ENCODE measurements at regions not wholly inside any gene's neighbourhood (a gene's known extent, or its start where the extent isn't known, plus 50 kb on each side); places are given as distances from the start of the nearest gene placed in this dataset.

DNA sequence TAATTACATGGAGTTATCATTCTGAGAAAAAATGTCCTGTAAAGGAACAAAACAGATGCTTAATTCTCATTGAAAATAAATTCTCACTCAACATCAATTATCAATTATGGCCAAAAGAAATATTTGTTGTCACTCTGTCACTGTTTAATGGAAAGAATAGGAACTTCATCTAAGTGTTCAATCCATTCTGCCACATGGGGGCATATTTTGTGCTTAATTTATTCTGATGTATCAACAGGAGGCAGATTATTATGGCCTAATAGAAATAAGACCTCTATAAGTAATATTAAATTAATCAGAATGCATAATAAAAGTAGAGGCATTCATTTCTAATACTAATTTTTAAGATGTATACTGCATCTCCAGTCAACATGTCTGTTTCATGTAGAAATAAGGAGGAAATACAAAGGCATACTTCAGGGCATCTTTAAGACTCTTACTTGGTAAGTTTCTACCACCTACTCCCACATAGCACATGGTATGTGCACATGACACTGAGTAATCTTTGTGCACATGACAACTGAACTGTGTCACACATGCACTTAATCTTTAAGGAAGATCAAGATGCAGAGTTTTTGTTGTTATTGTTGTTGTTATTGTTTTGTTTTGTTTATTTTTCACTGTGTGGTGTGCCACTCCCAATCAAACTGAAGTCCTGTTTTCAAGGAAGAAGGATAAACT, 420.4 kb upstream of the SEMA3A start:
- DNase-seq, result peak; percentile 12

DNA sequence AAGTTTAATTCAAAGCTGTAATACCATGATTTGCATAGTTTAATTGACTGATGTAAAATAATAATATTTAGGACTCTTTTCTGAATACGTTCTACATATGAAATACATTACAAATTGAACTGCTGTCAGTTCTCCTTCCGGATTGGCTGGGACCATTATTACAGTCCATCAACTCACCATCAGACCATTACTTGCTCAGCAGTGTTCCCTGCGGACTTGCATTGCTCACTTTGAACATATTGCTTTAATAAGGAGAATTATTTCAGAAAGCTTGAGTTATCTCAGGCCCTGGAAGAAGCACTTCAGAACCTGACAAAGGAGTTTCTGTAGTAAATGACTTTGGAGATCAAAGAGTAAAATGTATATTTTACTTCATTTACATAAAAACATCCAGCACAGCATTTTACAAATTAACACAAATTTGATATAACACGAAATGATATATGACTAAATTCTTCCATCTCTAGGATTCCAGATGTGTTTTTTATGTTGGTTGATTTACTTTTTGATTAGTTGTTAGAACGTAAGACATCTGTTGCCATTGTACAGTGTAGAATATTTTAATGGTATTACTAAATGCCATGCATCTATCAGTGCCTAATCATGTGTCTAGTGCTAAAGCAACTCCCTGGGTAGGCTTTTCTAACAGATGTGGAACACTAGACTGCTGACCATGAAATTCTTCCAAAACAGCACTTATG, 418.5 kb upstream of the SEMA3A start:
- no peak for DNase-seq

DNA sequence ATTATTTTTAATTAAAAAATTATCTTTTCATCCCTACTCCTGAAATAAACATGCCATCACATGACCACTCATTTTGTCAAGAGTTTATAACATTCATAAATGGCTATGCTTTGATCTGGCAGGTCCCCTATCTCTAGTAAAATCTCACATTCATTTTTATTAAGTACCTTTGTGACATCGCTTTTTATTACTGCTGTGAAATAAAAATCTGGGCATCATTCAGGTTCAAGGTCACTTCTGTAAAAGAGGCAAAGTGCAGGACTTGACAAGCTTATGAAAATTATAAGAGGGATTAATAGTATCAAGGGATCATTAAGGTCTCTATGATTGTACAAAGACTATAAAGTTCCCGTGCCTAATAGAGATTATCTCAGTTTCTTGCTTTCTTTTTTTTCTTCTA, 416.8 kb upstream of the SEMA3A start:
- DNase-seq, result no peak

GRCh38 chr7:84610390-84610789, 415.8 kb upstream of the SEMA3A start:
- no peak for DNase-seq

- no peak for DNase-seq
Observed at GRCh38 chr7:84605301-84605700, 410.7 kb upstream of the SEMA3A start.

GRCh38 chr7:84603545-84603944, 409.0 kb upstream of the SEMA3A start:
- DNase-seq, result no peak

DNA sequence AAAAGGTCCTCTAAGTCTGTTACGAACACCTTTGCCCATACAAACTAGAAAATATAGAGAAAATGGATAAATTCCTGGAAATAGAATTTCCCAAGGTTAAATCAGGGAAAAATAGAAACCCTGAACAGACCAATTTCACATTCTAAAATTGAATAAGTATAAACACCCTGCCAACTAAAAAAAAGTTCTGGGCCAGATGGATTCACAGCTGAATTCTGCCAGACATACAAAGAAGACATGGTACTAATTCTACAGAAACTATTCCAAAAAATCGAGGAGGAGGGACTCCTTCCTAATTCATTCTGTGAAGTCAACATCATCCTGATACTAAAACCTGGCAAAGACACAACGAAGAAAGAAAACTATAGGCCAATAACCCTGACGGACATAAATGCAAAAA, 400.4 kb upstream of the SEMA3A start:
- DNase-seq, result no peak

GRCh38 chr7:84591897-84592296, 397.3 kb upstream of the SEMA3A start:
- DNase-seq, result no peak

- DNase-seq, result no peak
Observed at GRCh38 chr7:84589012-84589411, 394.4 kb upstream of the SEMA3A start.

DNA sequence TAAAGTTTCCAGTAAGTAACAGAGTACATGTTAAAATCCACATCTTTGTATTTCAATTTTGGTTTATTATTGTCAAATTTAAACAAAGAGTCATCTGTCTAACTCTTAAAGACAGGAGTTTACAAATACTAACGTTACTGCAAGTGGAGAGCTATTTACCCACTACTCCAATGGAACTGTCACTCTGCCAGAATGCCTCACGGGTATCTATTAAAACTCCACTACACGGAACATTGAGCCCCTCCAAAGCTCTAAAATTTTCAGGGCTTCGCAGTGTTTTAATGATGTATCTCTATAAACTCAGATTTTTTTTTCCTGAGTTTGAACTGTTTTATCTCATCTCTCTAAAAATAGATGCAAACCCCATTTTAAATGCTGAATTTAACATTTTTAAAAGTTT, 388.7 kb upstream of the SEMA3A start:
- DNase-seq, result no peak

GRCh38 chr7:84582747-84583146, 388.2 kb upstream of the SEMA3A start:
- DNase-seq, result no peak

- DNase-seq, result no peak
Observed at GRCh38 chr7:84578825-84579224, 384.2 kb upstream of the SEMA3A start.

DNA sequence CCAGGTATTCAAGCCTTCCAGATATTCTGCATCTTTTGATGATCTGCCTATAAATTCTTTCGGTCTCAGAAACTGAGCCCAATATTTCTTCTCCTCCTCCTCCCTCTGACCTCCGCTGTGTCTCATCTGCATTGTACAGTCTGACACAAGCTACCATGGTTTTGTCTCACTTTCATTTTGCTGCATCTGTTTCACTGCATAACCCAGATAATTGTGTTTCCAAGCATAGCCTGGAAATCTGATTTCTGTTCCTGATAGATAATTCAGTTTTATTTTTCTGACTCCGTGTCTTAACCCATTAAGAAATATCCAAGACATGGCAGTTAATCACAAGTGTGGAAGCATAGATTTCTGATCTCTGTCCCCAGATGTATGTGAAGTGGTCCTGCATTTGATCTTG, 374.2 kb upstream of the SEMA3A start:
- DNase-seq, result no peak

GRCh38 chr7:84565345-84566074, 370.9 kb upstream of the SEMA3A start:
- DNase-seq, result no peak

DNA sequence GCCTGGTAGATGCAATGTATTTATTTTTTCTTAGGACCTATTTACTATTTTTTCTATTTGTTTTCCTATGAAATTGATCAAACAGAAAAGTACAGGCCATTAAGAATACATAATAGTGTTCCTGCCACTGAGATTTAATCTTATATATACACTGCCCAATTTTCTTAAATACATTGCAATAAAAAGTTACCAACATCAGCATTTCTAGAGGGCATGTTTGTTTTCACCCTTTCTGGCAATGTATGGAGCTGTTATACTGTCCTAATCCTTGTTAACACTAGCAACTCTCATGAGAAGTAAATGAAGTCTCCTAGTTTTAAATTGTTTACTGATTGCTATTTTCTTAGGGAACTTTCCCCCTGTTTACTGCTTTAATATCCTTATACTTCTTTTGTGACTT, 359.1 kb upstream of the SEMA3A start:
- no peak for DNase-seq

DNA sequence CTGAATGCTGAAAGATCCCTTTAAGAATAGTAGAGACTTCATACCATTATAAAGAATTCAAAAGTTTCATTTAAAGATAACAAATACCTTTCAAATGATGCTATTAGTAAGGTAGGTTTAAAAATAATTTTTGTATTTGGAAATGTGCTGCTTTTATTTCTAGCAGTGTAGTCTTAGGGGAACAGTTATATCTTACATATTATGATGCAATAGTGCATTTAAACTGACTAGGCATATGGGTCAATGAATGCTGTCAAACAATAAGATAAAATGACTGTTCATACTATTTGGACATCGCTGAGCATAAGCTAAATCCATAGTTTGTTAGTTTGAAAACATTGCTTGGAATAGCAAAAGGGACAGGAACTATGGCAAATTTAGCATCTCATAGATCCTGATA, 354.8 kb upstream of the SEMA3A start:
- DNase-seq, result no peak

DNA sequence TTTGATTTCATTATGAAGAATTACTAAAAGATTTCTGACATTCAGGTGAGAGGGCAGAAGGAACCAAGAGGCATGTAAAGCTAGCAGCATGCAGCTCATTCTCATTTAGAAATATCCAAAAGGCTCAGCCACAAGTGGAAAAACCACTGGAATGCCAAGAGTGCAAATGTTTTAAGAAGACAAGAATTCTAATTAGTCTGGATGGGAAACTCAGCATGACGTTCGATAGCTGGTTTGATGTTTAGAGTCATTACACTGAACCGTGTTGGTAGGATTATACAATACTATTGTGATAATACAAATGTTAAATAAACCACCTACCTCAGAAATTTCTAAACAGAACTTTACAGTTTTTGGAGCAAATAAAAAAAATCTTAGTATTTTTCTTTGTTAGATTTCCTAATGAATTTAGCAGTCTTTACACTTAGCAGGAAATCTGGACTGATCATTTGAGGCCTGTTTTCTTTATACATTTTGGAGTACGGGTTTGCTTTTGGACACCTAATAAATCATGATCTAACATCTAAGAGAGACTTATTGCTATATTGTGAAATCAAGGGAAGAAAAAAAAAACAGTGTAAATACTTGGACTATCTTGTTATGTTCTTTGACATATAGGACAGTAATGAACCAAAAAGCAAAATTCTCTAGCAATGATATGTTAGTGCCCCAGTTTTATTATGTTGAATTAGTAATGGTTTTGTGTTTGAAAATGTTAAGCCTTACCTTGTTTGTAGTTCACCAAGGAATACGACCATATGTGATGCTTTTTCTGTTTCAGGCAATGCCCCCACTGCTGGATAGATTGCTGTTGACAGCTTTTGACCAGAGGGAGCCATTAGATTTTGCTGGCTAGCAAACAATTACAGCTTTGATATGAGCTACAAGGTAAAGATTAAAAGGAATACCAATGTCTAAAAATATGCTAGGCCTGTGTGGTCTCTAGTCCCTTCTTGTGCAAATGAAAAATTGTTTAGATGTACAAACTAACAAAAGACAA, 354.1 kb upstream of the SEMA3A start:
- no peak for DNase-seq

GRCh38 chr7:84547331-84547730, 352.7 kb upstream of the SEMA3A start:
- no peak for DNase-seq

DNA sequence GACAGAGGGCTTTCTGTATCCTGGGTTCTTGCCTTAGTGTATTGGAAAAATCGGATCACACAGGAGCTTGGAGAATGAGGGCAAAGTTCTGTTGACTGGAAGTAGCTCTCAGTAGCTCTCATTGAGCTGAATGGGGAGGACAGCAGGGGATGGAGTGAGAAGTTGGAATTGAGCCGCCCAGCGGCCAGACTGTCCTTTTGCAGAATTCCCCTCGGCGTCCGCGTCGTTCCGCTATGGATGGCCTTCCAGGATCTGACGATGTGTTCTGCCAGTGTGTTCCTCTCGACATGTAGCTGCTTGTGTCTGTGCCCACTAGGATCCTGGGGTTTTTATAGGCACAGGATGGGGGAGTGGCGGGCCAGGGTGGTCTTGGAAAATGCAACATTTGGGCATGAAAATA, 351.8 kb upstream of the SEMA3A start:
- no peak for DNase-seq

- DNase-seq, result no peak
Observed at GRCh38 chr7:84538268-84538667, 343.7 kb upstream of the SEMA3A start.

DNA sequence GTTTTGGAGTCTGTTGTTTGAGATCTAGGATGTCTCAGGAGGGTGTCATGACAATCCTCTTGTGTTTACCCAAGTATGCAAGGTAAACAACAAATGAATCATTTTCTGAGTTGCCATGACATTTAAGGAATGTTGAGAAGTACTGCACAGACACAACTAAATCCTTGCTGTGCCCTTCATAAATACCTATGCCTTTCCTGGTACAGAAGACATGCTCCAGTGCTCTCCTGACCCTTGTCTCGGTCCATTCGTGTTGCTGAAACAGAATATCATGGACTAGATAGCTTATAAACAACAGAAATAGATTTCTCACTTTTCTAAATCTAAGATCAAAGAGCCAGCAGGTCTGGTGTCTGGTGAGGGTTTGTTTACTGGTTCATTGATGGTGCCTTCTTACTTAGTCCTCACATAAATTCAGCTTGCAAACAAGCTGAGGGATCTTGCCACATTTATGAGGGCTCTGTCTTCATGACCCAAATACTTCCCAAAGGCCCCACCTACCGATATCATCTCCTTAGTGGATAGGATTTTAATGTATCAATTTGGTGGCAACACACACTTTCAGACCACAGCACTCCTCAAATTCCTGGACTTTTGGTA, 341.8 kb upstream of the SEMA3A start:
- DNase-seq, result no peak

DNA sequence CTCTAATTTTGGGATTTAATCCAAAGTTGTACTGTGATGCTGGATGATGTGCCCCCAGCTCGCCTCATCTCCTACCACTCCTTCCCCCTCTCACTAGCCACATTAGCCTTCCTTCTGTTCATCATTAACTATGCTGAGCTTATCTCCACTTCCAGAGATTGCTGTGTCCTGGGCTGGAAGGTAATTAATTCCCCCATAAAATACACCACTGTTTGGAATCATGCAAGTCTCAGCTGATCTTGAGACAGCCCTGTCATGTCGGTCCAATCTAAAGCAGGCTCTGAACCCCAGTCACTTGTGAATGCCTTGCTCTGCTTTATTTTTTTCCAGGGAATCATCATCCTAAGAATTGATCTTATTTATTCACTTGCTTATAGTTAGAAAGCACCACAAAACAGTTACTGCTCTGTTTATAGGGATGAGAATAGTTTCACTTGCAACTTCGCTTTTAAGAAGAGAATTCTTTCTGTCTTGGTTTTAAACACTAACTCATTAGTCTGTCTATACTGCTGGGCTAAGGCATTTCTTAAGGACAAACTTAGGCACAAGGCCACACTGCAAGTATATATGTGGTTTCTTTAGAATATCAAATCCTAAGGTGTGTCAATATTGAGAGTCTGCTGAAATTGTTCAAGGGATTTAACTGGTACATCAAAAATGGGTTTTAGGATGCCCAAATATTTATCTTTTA, 341.1 kb upstream of the SEMA3A start:
- DNase-seq, result no peak
